ENCODE measurements at regions not wholly inside any gene's neighbourhood (a gene's known extent, or its start where the extent isn't known, plus 50 kb on each side); places are given as distances from the start of the nearest gene placed in this dataset.
"Not testable (repeated sequence)": the region's sequence is repeated elsewhere in the genome, so short reads cannot be mapped to it uniquely, and the experiment has no call there.

DNA sequence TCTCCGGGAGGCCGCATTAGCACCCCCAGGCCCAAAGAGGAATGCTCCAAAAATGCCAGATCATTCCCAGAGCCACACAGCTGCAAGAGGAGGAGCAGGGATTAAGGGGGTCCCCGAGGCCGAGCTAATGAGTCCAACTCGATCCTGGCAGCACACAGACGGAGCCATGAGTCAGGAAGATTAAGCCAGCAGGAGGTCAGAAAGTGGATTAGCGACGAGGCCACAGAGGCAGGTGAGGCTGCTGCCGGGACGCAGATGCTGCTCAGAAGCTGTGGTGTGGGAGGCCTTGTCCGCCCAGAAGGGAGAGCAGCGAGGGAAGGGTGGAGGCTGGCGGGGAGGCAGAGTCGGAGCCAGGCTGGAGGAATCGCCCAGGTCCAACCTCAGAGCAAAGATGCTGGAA lies 120.5 kb downstream of the SHANK2 start:
- in situ Hi-C loops (cut with HindIII; ENCODE audit: low sequenced_read_pairs): loop anchor here (10.0 kb wide), 1 partner anchor 123 kb away; the partner anchor contains the start of gene SHANK2

DNA sequence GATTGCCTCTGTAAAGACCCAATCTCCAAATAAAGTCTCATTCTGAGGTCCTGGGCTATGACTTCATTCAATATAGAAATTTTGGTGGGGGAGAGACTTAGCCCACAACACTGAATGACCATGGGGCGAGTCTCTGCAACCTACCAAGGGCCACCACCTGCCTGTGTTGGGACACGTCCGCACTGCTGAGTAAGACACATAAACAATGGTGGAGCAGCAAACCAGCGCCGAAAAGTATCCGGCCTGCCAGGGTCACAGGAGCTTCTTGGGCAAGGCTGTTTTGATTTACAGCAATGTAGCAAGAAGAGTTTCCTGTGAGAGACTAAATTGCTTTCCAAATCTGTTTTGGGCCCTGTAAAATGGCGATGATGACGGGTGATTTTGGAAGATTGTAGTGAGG lies 122.3 kb downstream of the SHANK2 start:
- in situ Hi-C loops (cut with HindIII; ENCODE audit: low sequenced_read_pairs): loop anchor here (10.0 kb wide), 1 partner anchor 125 kb away; the partner anchor contains the start of gene SHANK2

DNA sequence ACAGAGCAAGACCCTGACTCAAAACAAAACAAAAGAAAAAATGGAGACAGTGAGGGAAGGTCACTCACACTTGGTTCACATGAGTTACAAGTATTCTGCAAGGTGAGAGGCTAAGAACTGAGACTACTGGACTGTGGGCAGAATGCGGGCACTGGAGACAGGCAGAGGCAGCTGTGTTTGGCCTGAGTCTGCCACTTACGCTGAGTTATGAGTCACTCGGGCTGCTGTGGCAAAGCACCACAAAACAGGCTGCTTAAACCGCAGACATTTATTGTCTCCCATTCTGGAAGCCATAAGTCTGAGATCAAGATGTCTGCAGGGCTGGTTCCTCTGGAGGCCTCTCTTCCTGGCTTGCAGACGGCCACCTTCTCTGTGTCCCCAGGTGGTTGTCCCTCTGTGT lies 122.8 kb downstream of the SHANK2 start:
- in situ Hi-C loops (cut with HindIII; ENCODE audit: low sequenced_read_pairs): loop anchor here (10.0 kb wide), 1 partner anchor 125 kb away; the partner anchor contains the start of gene SHANK2

DNA sequence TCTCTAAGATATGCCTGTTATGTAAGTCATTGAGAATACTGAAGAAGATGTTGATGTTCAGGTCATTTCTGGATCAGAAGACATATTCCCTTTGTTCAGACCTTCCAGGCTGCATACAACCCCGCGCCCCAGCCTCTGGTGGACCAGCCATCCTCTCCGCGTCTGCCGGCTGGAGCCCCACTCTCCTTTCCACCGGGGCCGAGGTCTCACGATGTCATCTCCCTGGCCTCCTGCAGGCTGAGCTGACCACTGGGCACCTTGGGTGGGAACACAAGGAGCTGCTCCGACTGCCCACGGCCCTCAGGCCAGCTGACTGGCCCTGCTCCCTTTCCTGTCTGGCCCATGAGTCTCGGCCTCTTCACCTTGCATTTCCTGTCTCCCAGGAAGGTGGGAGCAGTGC lies 124.6 kb downstream of the SHANK2 start:
- in situ Hi-C loops (cut with HindIII; ENCODE audit: low sequenced_read_pairs): no loop called here

DNA sequence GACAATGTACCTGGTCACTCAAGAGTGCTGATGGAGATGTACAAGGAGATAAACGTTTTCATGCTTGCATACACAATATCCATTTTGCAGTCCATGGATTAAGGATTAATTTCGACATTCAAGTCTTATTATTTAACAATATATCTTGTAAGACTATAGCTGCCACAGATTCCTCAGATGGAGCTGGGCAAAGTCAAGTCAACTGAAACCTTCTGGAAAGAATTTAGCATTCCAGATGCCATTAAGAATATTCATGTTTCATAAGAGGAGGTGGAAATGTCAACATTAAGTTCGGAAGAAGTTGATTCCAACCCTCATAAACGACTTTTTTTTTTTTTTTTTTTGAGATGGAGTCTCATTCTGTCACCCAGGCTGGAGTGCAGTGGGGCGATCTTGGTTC lies 126.0 kb downstream of the SHANK2 start:
- in situ Hi-C loops (cut with HindIII; ENCODE audit: low sequenced_read_pairs): not testable (repeated sequence)

DNA sequence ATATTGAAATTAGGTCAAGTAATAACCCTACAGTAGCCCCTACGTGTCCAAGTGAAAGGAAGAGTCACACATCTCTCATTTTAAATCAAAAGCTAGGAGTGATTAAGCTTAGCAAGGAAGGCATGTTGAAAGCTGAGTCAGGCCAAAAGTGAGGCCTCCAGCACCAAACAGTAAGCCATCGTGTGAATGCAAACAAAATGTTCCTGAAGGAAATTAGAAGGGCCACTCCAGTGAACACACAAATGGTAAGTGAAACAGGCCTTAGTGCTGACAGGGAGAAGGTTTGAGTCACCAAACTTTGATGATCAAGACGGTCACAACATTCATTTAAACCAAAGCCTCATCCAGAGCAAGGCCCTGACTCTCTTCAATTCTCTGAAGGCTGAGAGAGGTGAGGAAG lies 127.2 kb downstream of the SHANK2 start:
- in situ Hi-C loops (cut with HindIII; ENCODE audit: low sequenced_read_pairs): no loop called here

DNA sequence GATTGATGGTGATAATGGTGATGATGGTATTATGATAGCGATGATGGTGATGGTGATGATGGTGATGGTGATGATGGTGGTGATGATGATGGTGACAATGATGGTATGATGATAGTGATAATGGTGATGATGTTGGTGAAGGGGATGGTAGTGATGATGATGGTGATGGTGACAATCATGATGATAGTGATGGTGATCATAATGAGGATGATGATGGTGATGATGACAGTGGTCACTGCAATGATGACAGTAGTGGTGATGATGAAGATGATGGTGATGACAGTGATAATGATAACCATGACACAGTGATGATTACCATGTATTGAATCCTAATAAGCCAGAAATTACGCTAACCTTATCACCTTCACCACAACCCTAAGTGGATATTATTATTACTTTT lies 128.2 kb downstream of the SHANK2 start:
- in situ Hi-C loops (cut with HindIII; ENCODE audit: low sequenced_read_pairs): no loop called here

DNA sequence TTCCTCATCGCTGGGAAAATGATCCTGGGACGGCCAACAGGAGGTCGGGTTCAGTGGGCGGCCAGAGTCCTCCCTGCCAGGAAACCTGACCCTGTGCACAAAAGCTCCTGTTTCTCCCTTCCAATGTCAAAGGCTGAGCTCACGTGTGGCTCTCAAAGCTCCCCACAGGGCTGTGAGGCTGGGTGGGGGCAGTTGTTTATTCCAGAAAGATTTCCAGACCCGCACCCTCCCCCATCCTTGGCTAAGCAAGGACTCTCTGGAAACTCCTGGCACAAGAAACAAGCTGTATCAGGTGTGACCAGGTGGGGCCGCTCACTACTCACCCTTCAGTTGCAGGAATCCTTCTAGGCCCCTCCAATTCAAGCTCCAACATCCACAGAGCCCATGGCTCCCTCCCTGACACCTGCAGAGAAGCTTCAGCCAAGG lies 131.9 kb downstream of the SHANK2 start:
- in situ Hi-C loops (cut with HindIII; ENCODE audit: low sequenced_read_pairs): no loop called here

DNA sequence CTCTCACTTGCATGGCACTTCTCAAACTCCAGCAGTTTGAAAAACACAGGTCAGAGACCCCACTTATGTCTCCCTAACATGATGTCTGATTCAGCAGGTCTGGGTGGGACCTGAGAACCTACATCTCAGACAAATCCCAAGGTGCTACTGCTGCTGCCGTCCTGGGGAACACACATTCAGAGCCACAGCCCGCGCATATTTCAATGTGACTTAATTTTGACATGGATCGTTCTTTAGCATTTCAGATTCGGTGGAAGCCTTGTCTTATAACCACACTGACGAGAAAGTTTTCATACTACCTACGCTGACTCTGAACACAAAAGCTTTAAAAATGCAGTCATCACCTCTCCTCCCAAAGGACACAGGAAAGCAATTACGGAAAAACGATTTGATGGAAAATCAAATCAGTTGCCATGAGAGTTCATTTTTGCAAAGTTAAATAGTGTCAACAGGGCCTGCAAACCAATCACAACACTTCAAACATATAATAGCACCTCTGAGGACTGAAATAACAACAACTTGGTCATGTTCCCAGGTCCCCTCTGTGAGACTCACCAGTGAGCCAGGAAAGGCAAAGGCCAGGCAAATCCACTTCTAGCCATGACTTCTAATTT lies 132.6 kb downstream of the SHANK2 start:
- in situ Hi-C loops (cut with HindIII; ENCODE audit: low sequenced_read_pairs): no loop called here

DNA sequence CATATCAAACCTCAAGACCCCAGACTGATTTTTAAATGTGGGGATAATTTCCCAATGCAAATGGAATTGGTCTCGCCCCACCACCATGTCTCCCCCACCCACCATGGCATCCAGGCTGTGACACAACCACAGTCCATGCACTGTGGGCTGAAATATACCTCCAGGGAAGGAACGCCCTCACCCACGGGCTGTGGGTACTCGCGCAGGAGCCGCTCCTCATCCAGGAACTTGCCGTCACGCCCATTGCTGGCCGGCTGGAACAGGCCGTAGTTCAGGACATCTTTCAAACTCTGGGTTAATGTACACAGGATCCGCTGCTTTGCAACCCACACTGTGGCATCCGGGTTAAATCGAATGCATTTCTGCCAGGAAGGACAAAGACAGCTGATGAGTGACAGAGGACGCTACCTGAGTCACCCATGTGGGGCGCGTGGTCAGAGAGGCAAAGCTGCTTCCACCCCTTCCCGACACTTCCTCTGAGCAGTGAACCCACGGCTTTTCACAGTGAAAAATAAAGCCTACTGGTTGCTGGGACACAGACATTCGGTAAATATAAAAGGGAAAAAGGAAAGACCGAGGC lies 133.6 kb downstream of the SHANK2 start:
- in situ Hi-C loops (cut with HindIII; ENCODE audit: low sequenced_read_pairs): no loop called here

DNA sequence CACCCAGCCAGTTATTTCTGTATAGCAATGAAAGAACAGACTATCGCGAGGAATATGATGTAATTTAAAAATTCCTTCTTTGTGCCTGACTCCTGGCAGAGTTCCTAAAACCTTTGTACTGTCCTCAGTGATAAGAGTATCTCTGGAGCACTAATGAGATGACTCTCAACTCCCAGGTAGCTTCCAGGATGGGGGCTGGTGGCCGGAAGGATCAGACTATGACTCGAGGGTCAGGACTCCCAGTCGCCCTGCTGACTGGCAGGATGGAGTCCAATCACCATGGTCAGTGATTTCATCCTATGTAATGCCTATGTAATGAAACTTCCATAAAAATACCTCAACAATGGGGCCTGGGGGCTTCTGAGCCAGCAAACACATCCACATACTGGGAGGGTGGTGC lies 135.1 kb downstream of the SHANK2 start:
- in situ Hi-C loops (cut with HindIII; ENCODE audit: low sequenced_read_pairs): no loop called here

DNA sequence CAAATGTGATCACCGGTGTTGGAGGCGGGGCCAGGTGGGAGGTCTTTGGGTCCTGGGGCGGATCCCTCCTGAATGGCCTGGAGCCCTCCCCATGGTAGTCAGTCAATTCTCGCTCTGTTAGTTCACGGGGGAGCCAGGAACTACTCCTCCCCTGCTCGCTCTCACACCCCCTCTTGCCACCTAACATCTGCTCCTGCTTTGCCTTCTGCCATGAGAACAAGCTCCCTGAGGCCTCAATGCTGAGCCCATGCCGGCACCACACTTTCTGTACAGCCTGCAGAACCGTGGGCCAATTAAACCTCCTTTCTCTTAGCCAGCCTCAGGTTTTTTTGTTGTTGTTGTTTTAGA lies 135.7 kb downstream of the SHANK2 start:
- in situ Hi-C loops (cut with HindIII; ENCODE audit: low sequenced_read_pairs): no loop called here

DNA sequence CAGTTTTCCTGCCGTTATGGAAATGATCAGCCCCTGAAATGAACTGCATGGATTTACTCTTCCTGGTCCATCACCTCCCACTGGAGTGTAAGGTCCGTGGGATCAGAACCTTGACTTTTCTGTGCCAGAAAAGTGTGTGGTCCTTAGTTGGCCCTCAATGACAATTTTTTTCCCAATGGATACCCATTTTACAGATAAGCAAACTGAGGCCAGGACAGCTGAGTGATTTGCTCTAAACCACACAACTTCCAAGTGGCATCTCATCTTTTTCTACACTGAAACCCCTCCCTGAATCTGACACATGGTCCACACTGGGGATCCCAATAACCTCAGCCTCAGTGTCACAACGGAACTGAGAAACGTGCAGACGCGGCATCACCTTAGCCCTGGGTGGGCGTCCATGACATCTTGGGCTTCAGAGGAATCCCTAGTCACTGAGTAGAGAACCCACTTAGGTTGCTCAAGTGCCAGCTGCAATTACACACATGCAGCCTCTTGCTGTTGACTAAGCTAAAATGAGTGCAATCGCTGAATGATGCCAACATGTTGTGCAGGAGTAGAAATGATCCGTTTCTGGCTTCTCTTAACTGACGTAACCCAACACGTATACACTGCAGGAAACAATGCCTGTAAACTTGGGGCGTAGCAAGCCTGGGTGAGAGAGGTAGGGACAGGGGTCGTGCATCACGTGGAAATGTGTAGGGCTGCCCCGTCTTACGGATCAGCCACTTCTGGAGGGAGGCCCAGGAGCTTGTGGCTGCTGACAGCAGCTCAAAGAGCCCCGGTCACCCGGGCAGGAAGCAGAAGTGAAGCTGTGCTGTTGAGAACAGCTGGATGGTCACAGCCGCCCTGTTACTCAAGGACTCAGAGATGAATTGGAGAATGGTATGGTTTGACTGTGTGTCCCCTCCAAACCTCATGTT lies 136.3 kb downstream of the SHANK2 start:
- in situ Hi-C loops (cut with HindIII; ENCODE audit: low sequenced_read_pairs): no loop called here

DNA sequence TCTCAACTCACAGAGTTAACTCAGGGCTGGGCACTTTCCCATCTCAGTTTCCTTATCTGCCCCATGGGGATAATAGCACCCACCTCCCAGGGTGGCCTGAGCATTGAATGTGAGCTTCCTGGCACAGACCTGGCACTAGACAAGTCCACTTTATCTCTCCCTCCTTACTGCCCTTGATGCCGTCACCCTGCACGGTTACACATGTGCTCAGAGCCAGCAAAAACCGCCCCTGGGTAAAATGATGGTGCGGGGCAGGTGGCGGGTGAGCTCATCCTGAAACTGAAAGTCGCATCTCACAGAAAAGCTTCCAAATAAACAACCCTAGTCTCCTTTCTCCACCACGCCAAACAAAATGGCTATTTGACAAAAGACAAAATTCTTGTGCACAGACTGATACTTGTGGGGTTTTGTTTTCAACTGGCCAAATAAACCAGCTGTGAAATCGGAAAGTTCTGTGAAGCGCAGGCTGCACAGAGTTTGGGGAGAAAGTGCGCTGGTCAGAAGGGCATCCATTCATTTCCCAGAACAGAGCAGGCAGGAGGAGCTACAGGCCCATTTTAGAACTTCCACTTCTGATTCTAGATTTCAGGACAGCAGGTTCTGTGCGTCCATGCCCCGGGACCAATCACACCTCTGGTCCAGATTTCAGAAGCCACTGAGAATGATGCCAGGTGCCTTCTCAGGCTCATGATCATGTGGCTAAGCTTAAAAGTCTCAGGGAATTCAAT lies 138.1 kb downstream of the SHANK2 start:
- in situ Hi-C loops (cut with HindIII; ENCODE audit: low sequenced_read_pairs): no loop called here

DNA sequence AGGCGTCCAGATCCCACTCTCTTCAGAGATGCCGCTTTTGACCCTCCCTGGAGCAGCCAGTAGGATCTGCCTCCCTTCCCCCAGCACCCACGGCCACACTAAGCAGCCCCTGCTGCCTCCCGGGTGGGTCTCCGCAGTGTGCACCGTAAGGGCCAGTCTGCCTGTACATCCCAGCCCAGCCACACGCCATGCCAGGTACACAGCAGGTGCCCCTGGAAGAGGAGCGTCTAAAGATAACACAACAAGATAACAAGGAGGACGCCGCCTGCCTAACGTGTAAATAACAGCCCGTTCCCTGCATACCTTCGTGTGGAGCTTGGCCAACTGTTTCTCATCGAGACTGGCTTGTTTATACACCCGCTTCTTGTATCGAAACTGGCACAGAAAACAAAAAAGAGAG lies 139.4 kb downstream of the SHANK2 start:
- in situ Hi-C loops (cut with HindIII; ENCODE audit: low sequenced_read_pairs): no loop called here

DNA sequence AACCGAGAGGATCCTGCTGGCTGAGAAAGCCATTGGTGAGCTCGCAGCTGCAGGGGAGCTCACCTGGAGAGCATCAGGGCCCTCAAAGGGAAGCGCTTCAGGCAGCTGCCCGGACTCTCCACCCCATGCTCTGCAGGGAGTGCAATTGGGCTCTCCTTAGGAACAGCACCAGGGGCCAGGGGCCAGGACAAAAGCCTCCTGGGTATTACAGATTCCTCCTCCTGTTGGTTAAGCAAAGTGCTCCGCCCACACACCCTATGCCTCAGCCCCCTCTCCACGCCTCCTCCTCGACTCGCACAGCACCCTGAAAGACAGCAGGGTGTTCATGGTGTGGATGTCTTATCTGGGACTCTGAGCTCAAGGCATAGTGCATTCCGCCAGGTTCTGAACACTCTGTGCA lies 139.9 kb downstream of the SHANK2 start:
- in situ Hi-C loops (cut with HindIII; ENCODE audit: low sequenced_read_pairs): no loop called here

DNA sequence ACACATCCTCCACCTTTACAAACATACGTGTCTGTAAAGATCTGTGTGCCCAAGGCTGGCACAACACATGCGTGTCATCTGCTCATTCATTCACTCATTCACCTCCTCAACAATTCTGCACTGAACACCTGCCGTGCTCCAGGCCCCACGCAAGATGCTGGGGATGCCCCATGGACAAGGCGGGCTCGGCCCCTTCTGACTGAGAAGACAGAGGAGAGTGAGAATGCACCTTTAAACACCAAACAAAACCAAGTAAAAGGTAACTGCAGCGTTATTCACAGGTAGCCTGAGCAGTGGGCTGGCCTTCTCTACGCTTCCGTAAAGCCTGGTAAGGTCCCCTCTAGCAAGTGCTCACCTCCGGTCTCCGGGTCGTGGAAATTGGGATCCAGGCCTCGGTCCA lies 142.8 kb downstream of the SHANK2 start:
- in situ Hi-C loops (cut with HindIII; ENCODE audit: low sequenced_read_pairs): no loop called here

DNA sequence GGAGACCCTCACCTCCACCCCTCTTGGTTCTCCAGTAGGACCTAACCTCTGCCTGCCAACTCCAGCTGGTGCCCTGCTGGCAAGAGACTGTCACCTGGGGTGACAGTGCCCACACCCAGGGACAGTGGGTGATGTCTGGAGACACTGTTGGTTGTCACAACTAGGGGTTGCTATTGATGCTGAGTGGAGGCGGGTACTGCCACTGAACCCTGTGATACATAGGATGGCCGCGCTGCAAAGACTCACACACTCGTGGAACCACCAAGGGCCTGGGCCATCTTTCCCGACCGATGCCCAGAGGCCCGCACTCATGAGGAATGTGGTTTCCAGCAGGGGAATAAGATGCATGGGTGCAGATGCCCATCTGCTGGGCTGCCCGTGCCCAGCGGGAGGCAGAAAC lies 143.2 kb downstream of the SHANK2 start:
- in situ Hi-C loops (cut with HindIII; ENCODE audit: low sequenced_read_pairs): no loop called here

DNA sequence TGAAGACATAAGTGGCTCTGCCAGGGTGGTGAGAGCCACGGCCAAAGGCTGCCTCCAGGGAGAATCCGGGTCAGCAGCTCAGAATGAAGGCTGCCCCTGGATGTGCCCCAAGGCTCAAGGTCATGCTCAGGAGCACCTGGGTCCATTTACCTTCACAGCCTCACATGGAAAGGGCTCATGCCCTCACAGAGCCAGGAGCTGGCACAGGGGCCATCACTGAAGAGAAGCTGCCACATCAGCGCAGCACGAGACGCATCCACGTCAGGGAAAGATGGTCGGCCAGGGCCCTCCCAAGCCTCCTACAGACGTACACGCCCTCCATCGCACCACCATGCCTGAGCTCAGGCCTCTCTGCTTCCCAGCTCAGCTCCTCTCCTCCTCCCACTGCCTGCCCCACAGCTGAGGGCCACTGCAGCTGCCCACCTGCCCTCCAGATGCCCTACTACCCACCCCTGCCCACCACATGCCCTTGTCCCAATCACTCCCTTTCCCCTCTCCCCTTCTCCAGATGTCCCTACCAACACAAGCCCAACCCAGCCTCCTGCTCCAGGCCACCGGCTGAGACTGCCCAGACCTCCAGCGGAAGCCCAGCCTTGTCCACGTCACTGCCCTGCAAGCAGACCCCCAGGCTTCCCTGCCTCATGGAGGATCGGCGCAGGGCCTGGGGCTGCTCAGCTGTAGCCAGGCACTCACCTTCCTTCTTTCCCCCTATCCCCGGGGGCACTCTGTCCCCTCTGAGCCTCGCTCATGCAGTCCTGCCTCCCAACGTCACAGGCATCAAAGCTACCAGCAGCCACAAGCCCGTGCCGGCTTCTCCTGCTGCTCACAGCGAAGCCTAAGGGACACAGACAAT lies 144.1 kb downstream of the SHANK2 start:
- in situ Hi-C loops (cut with HindIII; ENCODE audit: low sequenced_read_pairs): no loop called here

DNA sequence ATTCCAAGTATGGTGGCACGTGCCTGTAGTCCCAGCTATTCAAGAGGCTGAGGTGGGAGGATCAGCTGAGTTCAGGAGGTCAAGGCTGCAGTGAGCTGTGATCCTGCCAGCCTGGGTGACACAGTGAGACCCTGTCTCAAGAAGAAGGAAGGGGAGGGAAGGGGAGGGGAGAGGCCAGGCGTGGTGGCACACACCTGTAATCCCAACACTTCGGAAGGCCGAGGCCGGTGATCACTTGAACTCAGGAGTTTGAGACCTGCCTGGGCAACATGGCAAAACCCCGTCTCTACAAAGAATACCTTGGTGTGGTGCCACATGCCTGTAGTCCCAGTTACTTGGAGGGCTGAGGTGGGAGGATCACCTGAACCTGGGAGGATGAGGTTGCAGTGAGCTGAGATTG lies 145.7 kb downstream of the SHANK2 start:
- in situ Hi-C loops (cut with HindIII; ENCODE audit: low sequenced_read_pairs): no loop called here
